Colonic mucosa (tissue), 4 donors: ENCODE measurements at regions not wholly inside any gene's neighbourhood (a gene's known extent, or its start where the extent isn't known, plus 50 kb on each side); places are given as distances from the start of the nearest gene placed in this dataset.

Source experiments
- DNase-seq: peaks from one replicate; pipeline ENCODE4 v3.0.0-alpha.2; 2020
- H3K27ac ChIP-seq: fragments of 200-600 bp; one replicate; pipeline ENCODE4 v1.8.0; 2021
- H3K27me3 ChIP-seq: fragments of 200-600 bp; one replicate; pipeline ENCODE4 v1.8.0; 2021
- H3K36me3 ChIP-seq: fragments of 200-600 bp; one replicate; pipeline ENCODE4 v1.8.0; 2021
- H3K4me1 ChIP-seq: fragments of 200-600 bp; one replicate; pipeline ENCODE4 v1.8.0; 2021; ENCODE audit warnings: mild to moderate bottlenecking
- H3K4me3 ChIP-seq: fragments of 200-600 bp; one replicate; pipeline ENCODE4 v1.8.0; 2021
- H3K9ac ChIP-seq, 2 donors: one replicate each; pipeline ENCODE4 v1.7.0; 2013; ENCODE audit warnings: control low read depth in 2 of 2, low read depth in 2 of 2, low read length in 2 of 2
- H3K9me3 ChIP-seq: fragments of 200-600 bp; one replicate; pipeline ENCODE4 v1.8.0; 2021
- intact Hi-C: fragments of 100-400 bp; cut with DNase I; formaldehyde crosslinking; loops from one replicate; pipeline ENCODE4 v1.14.1; 2022
- TF ChIP-seq, protein P1 (sequence below): fragments of 200-600 bp; IDR thresholded peaks from one replicate; pipeline ENCODE4 v1.8.0; 2022; ENCODE audit warnings: antibody characterized with exemption, mild to moderate bottlenecking
- donor health status: healthy.
- donor health status: DM: no; HTN: no; CAD: no.
- donor health status: DM: no; HTN: no; CAD: no.

DNA sequence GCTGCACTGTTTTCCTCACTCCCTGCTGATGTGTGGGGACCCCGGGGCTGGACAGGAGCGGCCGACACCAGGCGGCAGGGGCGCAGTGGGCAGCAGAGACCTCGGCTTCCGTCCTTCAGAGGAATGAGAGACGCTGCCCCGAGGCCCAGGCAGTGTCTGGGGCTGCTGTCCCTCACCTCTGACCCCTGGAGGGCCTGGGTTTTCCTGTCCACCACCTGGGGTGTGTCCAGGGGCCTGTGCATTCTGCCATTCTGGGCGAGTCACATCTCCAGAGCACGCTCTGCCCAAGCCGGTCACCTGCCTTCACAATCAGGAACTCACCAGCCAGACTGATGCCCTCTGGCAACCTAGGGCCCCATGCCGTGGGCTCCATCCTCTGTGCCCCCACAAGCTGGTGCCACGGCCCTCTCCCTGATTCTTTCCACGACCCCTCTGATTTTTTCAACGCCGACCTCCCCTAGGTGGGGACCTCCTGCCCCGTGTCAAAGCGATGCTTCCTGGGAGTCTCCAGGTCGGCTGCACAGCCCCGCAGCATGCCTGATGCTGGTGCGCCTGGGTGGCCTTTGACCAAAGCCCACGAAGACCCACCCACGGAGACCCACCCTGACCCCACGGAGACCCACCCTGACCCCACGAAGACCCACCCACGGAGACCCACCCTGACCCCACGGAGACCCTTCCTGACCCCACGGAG lies 53.7 kb upstream of the CFAP46 start:
- TF ChIP-seq, protein P1, sequence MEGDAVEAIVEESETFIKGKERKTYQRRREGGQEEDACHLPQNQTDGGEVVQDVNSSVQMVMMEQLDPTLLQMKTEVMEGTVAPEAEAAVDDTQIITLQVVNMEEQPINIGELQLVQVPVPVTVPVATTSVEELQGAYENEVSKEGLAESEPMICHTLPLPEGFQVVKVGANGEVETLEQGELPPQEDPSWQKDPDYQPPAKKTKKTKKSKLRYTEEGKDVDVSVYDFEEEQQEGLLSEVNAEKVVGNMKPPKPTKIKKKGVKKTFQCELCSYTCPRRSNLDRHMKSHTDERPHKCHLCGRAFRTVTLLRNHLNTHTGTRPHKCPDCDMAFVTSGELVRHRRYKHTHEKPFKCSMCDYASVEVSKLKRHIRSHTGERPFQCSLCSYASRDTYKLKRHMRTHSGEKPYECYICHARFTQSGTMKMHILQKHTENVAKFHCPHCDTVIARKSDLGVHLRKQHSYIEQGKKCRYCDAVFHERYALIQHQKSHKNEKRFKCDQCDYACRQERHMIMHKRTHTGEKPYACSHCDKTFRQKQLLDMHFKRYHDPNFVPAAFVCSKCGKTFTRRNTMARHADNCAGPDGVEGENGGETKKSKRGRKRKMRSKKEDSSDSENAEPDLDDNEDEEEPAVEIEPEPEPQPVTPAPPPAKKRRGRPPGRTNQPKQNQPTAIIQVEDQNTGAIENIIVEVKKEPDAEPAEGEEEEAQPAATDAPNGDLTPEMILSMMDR, result no peak
- intact Hi-C loops, result no loop called here
- H3K9ac ChIP-seq, result no peak overlapping the region
- no peaks in the 10 kb centered on the region for H3K9me3 ChIP-seq
- no peaks in the 10 kb centered on the region for H3K27me3 ChIP-seq
- H3K36me3 ChIP-seq, result no peaks in the 10 kb centered on the region
- H3K4me1 ChIP-seq, result no peaks in the 10 kb centered on the region
- DNase-seq, result no peak
- no peak overlapping the region for H3K27ac ChIP-seq
- H3K4me3 ChIP-seq, result no peak overlapping the region

DNA sequence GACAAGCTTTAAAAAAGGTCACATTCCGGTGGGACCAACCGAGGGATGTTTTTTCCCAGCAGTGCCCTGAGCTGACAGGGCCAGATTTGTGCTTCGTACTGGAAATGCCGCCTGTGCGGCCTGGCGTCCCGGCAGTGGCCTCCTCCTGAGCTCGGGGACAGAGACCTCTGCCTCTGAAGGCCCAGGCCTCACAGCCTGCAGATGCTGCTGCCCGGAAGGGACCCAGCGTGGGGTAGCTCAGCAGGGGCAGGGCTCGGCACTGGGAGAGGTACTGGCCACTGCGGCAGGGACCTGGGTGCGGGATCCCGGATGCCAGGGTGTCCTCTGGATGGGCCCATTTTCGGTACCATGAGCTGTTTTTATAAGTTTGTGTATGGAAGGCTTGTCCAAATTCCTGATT lies 52.4 kb upstream of the CFAP46 start:
- no peak for DNase-seq
- H3K27me3 ChIP-seq, result no peaks in the 10 kb centered on the region
- no peak overlapping the region for H3K4me3 ChIP-seq
- no peaks in the 10 kb centered on the region for H3K4me1 ChIP-seq
- TF ChIP-seq, protein P1, result no peak
- no peak overlapping the region for H3K27ac ChIP-seq
- no peaks in the 10 kb centered on the region for H3K36me3 ChIP-seq
- intact Hi-C loops, result no loop called here
- H3K9ac ChIP-seq, result no peak overlapping the region
- H3K9me3 ChIP-seq, result no peaks in the 10 kb centered on the region

DNA sequence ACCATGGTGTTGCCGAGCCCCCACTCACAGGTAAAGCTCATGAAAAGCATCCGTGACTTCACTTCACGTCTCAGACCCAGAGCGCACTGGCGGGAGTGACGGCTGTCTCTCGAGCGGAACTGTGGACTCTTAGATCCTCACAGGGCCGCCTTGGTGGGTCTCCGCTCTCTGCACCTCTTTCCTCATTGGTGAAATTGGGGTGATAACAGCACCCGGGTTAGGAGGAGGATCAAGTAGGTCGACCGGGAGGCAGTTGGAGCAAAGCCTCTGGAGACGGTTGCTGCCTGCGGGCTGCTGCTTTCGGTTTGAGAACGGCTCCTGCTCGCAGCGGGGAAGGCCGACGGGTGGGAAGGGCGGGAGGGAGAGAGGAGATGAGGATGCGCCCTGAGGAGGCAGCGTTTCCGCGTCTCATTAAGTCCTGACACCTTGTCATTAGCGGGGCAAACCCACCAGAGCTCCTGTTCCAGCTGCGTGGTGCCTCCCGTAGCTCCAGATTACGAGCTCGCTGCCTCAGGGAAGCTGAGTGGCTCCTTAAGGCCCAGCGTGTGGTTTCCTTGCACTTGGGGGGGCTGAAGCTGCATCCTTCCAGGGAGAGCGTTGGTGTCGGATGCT lies 51.9 kb upstream of the CFAP46 start:
- no peaks in the 10 kb centered on the region for H3K4me1 ChIP-seq

DNA sequence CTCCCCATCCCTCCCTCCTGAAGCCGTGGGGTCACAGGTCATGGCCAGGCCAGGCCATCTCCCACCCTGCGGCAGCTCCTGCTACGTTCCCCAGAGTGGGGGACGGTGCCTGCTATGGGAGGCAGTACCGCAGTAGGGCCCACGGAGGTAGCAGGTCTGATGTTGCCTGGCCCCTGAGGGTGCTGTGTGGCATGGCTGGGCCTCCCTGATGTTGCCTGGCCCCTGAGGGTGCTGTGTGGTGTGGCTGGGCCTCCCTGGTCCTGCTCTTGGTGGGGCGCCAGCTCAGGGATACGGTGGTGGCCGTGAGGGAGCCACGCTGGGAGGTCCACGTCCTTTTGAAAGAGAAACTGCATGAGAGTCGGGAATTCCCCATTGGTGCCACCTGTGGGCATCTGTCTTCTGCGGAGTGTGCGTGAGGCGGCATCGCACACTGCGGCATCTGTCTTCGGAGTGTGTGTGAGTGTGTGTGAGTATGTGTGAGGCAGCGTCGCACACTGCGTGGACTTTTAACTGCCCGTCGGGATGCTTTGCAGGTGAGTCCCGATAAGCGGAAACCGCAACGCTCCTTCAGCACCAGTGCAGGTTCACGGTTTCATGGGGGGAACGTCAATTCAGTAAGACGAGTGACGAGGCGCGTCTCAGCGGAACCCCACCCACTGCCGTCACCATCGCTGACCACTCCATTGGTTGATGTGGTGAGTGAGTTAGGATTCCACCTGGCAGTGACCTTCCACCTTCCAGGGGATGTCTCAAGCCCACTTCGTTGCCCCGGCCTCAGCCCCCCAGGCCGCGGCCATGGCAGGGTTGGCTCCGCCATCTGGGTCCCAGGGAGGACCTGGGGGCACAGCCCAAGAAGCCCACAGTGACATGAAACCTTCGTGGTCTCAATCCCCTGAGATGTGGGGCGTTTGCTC lies 51.2 kb upstream of the CFAP46 start:
- Histone ChIP-seq H3K9ac (no peak overlapping the region), H3K36me3 (no peaks in the 10 kb centered on the region), H3K9me3 (no peaks in the 10 kb centered on the region), H3K4me3 (no peak overlapping the region), H3K27me3 (no peaks in the 10 kb centered on the region), H3K27ac (no peak overlapping the region), H3K4me1 (no peaks in the 10 kb centered on the region)
- intact Hi-C loops, result no loop called here
- TF ChIP-seq, protein P1, result no peak
- DNase-seq, result no peak

More for the DNA sequence above, 51.9 kb upstream of the CFAP46 start:
- no peaks in the 10 kb centered on the region for H3K9me3 ChIP-seq
- TF ChIP-seq, protein P1, result no peak
- no peak overlapping the region for H3K9ac ChIP-seq
- H3K27ac ChIP-seq, result no peak overlapping the region
- H3K27me3 ChIP-seq, result no peaks in the 10 kb centered on the region
- no peaks in the 10 kb centered on the region for H3K36me3 ChIP-seq
- no peak overlapping the region for H3K4me3 ChIP-seq
- intact Hi-C loops, result no loop called here
- DNase-seq, result no peak

DNA sequence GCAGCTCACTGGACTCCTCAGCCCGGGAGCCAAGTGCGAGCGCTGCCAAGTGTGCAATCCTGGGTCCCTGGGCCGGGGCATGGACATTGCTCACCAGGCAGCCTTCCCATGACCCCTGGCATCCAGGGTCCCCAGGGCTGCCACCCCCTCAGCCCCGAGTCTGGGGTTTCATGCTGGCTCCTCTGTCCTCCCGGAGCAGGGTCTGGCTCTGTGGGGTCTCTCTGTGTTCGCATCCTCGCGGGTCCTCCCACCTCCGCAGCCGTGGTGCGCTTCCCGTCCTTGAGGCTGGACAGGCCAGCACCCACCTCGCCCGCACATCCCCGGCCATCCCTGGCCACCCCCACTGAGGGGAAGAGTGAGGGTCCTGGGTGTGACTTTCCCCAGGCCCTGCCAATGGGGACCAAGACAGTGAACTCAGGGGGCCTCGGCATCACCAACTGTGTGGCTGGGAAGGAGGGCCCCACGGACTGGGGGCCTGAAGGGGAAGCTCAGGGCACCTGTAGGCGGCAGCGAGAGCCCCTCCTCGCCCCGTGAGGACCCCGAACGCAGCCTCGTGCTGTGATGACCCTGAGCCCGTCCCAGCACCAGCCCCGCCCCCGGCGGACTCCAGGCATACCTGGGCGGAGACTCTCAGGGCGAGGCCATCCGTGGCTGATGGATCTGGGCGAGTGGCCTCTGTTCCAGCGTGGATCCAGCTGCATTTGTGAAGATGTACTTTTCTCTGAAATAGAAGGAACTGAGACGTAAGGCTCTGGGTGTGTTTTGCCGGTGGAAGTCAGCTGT lies 50.3 kb upstream of the CFAP46 start:
- Histone ChIP-seq H3K9ac (no peak overlapping the region), H3K9me3 (no peaks in the 10 kb centered on the region), H3K36me3 (no peaks in the 10 kb centered on the region), H3K4me1 (no peaks in the 10 kb centered on the region), H3K4me3 (no peak overlapping the region), H3K27ac (no peak overlapping the region), H3K27me3 (no peaks in the 10 kb centered on the region)
- intact Hi-C loops, result no loop called here
- no peak for DNase-seq
- TF ChIP-seq, protein P1, result no peak
